Mesendoderm (in vitro differentiated cells): ENCODE measurements at regions not wholly inside any gene's neighbourhood (a gene's known extent, or its start where the extent isn't known, plus 50 kb on each side); places are given as distances from the start of the nearest gene placed in this dataset.

Source experiments
- DNase-seq: peaks from one replicate; pipeline ENCODE4 v3.0.0; 2013
- H2AK5ac ChIP-seq: 2 replicates; pipeline ENCODE4 v1.6.1; 2013; ENCODE audit warnings: low read length, inconsistent platforms
- H2BK120ac ChIP-seq: 2 replicates; pipeline ENCODE4 v1.6.1; 2013; ENCODE audit warnings: low read depth, mild to moderate bottlenecking, low read length, moderate library complexity, mixed read lengths
- H2BK15ac ChIP-seq: replicated peaks from 2 replicates; pipeline ENCODE4 v1.6.1; 2013; ENCODE audit warnings: low read depth, mild to moderate bottlenecking, moderate library complexity
- H2BK5ac ChIP-seq: 2 replicates; pipeline ENCODE4 v1.6.1; 2013; ENCODE audit warnings: low read length, inconsistent platforms
- H3K18ac ChIP-seq: 2 replicates; pipeline ENCODE4 v1.6.1; 2013; ENCODE audit warnings: mild to moderate bottlenecking, low read length, mixed read lengths
- H3K23ac ChIP-seq: one replicate; pipeline ENCODE4 v1.6.1; 2013; ENCODE audit warnings: low read length
- H3K27ac ChIP-seq: 2 replicates; pipeline ENCODE4 v1.5.1; 2013; ENCODE audit warnings: low read depth, mild to moderate bottlenecking, inconsistent platforms, low read length, moderate library complexity
- H3K27me3 ChIP-seq: 2 replicates; pipeline ENCODE4 v1.6.1; 2013; ENCODE audit warnings: low read length, control low read depth, mild to moderate bottlenecking, inconsistent platforms; ENCODE audit not compliant: insufficient read depth, poor library complexity
- H3K36me3 ChIP-seq: 2 replicates; pipeline ENCODE4 v1.6.1; 2013; ENCODE audit warnings: low read length, inconsistent platforms; ENCODE audit not compliant: control insufficient read depth, insufficient read depth
- H3K4ac ChIP-seq: one replicate; pipeline ENCODE4 v1.6.1; 2013; ENCODE audit warnings: low read depth, mild to moderate bottlenecking, low read length, moderate library complexity
- H3K4me1 ChIP-seq: 2 replicates; pipeline ENCODE4 v1.6.1; 2013; ENCODE audit warnings: low read depth, low read length, inconsistent platforms; ENCODE audit not compliant: control insufficient read depth
- H3K4me2 ChIP-seq: 2 replicates; pipeline ENCODE4 v1.6.1; 2013; ENCODE audit warnings: low read length
- H3K4me3 ChIP-seq: 2 replicates; pipeline ENCODE4 v1.5.1; 2013; ENCODE audit warnings: mild to moderate bottlenecking, low read length
- H3K56ac ChIP-seq: one replicate; pipeline ENCODE4 v1.6.1; 2013; ENCODE audit warnings: low read length
- H3K79me1 ChIP-seq: 2 replicates; pipeline ENCODE4 v1.6.1; 2013; ENCODE audit warnings: low read length, inconsistent platforms
- H3K79me2 ChIP-seq: 2 replicates; pipeline ENCODE4 v1.6.1; 2013; ENCODE audit warnings: mild to moderate bottlenecking, low read length; ENCODE audit not compliant: control insufficient read depth, insufficient read depth
- H3K9ac ChIP-seq: 2 replicates; pipeline ENCODE4 v1.6.1; 2013; ENCODE audit warnings: low read length, inconsistent platforms
- H4K5ac ChIP-seq: one replicate; pipeline ENCODE4 v1.6.1; 2013; ENCODE audit warnings: low read length
- H4K8ac ChIP-seq: one replicate; pipeline ENCODE4 v1.6.1; 2013; ENCODE audit warnings: low read depth, mild to moderate bottlenecking, control low read depth, low read length, moderate library complexity
- WGBS: extraction: QIAGEN DNeasy Blood & Tissue Kit; methylation state at CpG from one replicate; pipeline ENCODE4 v1.1.7; 2013; ENCODE audit warnings: low lambda C conversion rate, missing lambda C conversion rate; ENCODE audit not compliant: insufficient coverage; ENCODE audit errors: extremely low coverage; 5-methylcytosine and 5-hydroxymethylcytosine counted together

DNA sequence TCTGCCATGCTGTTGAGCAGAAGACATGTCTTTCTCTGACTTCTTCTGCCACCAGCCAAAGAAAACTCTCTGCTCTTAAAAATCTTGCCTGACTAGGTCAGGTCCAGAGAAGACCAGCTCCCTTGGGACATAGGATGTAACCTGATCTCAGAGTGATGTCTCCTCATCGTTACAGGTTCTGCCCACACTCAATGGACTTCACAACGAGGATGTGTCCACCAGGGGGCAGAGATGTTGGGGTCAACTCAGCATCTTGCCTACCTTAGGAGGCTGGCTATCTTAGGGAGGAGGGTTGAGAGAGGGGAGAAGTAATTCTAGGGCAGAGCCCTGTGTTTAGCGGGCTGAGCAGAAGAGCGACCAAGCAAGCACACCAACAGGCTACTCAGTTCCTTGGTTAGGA lies 207.6 kb upstream of the CDH4 start:
- WGBS: no CpG with 5 or more reads among the region's 4 CpGs
- Histone ChIP-seq H3K56ac (no peak overlapping the region), H3K9ac (no peak overlapping the region)

DNA sequence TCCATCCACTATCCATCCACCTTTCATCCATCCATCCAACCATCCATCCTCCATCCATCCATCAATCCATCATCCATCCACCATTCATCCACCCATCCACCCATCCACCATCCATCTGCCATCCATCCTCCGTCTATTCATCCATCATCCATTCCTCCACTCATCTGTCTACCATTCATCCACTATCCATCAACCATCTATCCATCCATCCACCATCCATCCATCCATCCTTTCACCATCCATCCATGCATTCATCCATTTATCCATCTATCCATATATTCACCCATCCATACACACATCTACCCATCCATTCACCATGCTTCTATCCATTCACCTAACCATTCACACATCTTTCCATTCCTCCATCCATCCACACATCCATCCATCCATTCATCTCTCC lies 207.0 kb upstream of the CDH4 start:
- Histone ChIP-seq H3K23ac (no peak overlapping the region), H3K4me2 (no peak overlapping the region), H2BK120ac (no peak overlapping the region), H3K56ac (no peak overlapping the region), H3K4me1 (no peaks in the 10 kb centered on the region), H2AK5ac (no peak overlapping the region), H3K9ac (no peak overlapping the region), H4K5ac (no peak overlapping the region), H2BK5ac (no peak overlapping the region), H3K36me3 (no peaks in the 10 kb centered on the region), H3K79me1 (no peaks in the 10 kb centered on the region), H3K4ac (no peak overlapping the region), H2BK15ac (no peak overlapping the region), H4K8ac (no peak overlapping the region), H3K79me2 (no peaks in the 10 kb centered on the region), H3K27me3 (no peaks in the 10 kb centered on the region), H3K18ac (no peak overlapping the region), H3K4me3 (no peak overlapping the region), H3K27ac (no peak overlapping the region)
- DNase-seq: no peak
- no CpG with 5 or more reads among the region's 1 CpG for WGBS

More for the DNA sequence above, 207.6 kb upstream of the CDH4 start:
- no peak overlapping the region for H3K18ac ChIP-seq
- H3K4me1 ChIP-seq: no peaks in the 10 kb centered on the region
- no peak overlapping the region for H4K5ac ChIP-seq
- H3K36me3 ChIP-seq: no peaks in the 10 kb centered on the region
- H2BK15ac ChIP-seq: no peak overlapping the region
- no peak overlapping the region for H2BK5ac ChIP-seq
- H3K4me3 ChIP-seq: no peak overlapping the region
- H3K79me1 ChIP-seq: no peaks in the 10 kb centered on the region
- H3K79me2 ChIP-seq: no peaks in the 10 kb centered on the region
- no peaks in the 10 kb centered on the region for H3K27me3 ChIP-seq
- no peak overlapping the region for H2AK5ac ChIP-seq
- H3K23ac ChIP-seq: no peak overlapping the region
- H4K8ac ChIP-seq: no peak overlapping the region
- H2BK120ac ChIP-seq: no peak overlapping the region
- no peak overlapping the region for H3K4me2 ChIP-seq
- peak; percentile 58 for DNase-seq
- H3K27ac ChIP-seq: no peak overlapping the region
- H3K4ac ChIP-seq: no peak overlapping the region

GRCh38 chr20:61045876-61046585 lies 206.0 kb upstream of the CDH4 start:
- WGBS: no CpG with 5 or more reads among the region's 3 CpGs
- no peak for DNase-seq

DNA sequence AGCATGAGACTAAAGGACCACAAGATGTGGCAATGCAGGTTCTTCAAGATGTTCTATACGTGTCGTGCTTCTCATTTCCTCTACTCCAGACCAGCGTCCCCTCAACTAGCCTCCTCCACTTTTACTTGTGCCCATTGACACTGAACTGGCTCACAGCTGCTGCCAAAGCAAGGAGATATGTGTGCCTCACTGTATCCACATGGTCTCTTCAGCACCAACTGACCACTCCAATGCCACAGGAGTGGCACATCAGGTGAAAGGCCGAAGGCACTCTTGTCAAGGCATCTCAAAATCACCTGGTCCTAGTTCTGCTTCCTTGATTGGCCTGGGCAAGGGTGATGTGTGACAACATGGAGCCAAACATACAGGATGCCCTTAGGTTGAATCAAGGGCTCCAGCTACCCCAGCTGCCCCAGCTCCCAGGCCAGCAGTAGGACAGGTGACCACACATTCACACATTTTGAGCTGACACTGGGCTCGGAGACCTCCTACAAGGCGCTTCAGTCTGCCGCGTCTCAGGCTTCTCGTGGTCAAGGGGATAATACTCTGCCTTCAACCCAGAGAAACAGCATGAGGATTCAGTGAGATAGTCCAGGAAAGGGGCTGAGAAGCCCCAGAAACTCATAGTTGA lies 205.2 kb upstream of the CDH4 start:
- Histone ChIP-seq H3K9ac (no peak overlapping the region), H2BK5ac (no peak overlapping the region), H3K4me1 (no peaks in the 10 kb centered on the region), H3K4me2 (no peak overlapping the region), H3K4ac (no peak overlapping the region), H3K18ac (no peak overlapping the region), H2BK120ac (no peak overlapping the region), H3K27ac (no peak overlapping the region), H2AK5ac (no peak overlapping the region), H2BK15ac (no peak overlapping the region), H3K79me1 (no peaks in the 10 kb centered on the region), H3K27me3 (no peaks in the 10 kb centered on the region), H4K8ac (no peak overlapping the region), H3K4me3 (no peak overlapping the region), H3K23ac (no peak overlapping the region), H3K79me2 (no peaks in the 10 kb centered on the region), H3K56ac (no peak overlapping the region), H4K5ac (no peak overlapping the region), H3K36me3 (no peaks in the 10 kb centered on the region)
- WGBS: no CpG with 5 or more reads among the region's 9 CpGs
- no peak for DNase-seq

More at GRCh38 chr20:61045876-61046585, 206.0 kb upstream of the CDH4 start:
- Histone ChIP-seq H3K27ac (no peak overlapping the region), H3K9ac (no peak overlapping the region), H3K79me2 (no peaks in the 10 kb centered on the region), H2BK15ac (no peak overlapping the region), H3K23ac (no peak overlapping the region), H3K79me1 (no peaks in the 10 kb centered on the region), H3K4me2 (no peak overlapping the region), H2AK5ac (no peak overlapping the region), H4K8ac (no peak overlapping the region), H3K27me3 (no peaks in the 10 kb centered on the region), H3K56ac (no peak overlapping the region), H3K36me3 (no peaks in the 10 kb centered on the region), H2BK120ac (no peak overlapping the region), H3K18ac (no peak overlapping the region), H2BK5ac (no peak overlapping the region), H4K5ac (no peak overlapping the region), H3K4me1 (no peaks in the 10 kb centered on the region), H3K4ac (no peak overlapping the region), H3K4me3 (no peak overlapping the region)

DNA sequence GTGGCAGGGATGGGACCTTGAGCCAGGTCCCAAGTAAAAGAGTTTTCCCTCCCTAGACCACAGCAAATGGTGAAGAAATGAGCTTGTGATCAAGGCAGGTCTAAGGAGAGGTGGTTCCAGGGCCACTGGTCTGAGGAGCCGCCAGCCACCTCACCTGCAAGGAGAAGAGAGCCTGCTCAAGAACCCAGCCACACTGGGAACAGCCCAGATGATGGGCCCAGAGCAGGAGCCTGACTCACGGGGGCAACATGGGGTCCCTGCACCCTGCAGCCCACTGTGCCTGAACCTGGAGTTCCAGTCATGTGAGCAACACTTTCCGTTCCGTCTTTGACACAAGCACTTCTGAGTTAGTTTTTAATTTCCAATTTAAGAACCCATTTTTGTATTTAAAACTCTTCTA lies 204.5 kb upstream of the CDH4 start:
- WGBS: no CpG with 5 or more reads among the region's 4 CpGs
- H3K79me1 ChIP-seq: no peaks in the 10 kb centered on the region
- H3K4me1 ChIP-seq: no peaks in the 10 kb centered on the region

More for the DNA sequence above, 204.5 kb upstream of the CDH4 start:
- Histone ChIP-seq H4K5ac (no peak overlapping the region), H3K27me3 (no peaks in the 10 kb centered on the region), H3K27ac (no peak overlapping the region), H3K36me3 (no peaks in the 10 kb centered on the region), H2BK5ac (no peak overlapping the region), H3K4ac (no peak overlapping the region), H3K18ac (no peak overlapping the region), H2BK120ac (no peak overlapping the region), H2BK15ac (no peak overlapping the region), H3K9ac (no peak overlapping the region), H3K56ac (no peak overlapping the region), H4K8ac (no peak overlapping the region), H3K23ac (no peak overlapping the region), H3K4me2 (no peak overlapping the region), H3K79me2 (no peaks in the 10 kb centered on the region), H3K4me3 (no peak overlapping the region), H2AK5ac (no peak overlapping the region)
- no peak for DNase-seq
